GM18519 (cell line): ENCODE measurements at regions not wholly inside any gene's neighbourhood (a gene's known extent, or its start where the extent isn't known, plus 50 kb on each side); places are given as distances from the start of the nearest gene placed in this dataset.

Experiments used
- ATAC-seq: cut with Tn5 transposase; IDR thresholded peaks from one replicate; pipeline ENCODE4 v1.9.1; 2021; ENCODE audit warnings: mild to moderate bottlenecking, moderate library complexity; ENCODE audit not compliant: unreplicated experiment, low FRiP score

- no peak for ATAC-seq
Observed at GRCh38 chr2:128368437-128369107, 49.9 kb upstream of the HS6ST1 start.

DNA sequence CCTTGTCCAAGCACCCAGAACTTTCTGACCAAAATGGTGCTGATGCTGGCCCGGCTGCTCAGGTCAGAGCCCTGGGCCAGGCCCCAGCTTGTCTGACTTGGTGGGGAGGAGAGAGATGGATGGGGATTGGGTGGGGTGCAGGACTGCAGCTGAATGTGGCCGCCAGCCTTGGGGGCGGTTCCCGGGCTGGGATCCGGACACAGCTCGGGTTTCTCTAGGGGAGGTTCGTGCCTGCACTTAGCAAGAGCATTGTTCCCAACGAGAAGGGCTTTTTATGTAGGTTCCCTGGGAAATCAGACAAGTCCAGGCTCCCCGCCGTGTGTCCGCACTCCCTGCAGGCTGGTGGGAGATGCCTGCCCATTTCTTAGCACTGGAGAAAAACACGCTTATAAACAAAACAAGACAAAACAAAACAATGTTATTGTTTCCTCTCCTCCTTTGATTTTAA is 50.5 kb upstream of the HS6ST1 start:
- ATAC-seq = no peak

- ATAC-seq = no peak
Observed at GRCh38 chr2:128369602-128370467, 51.2 kb upstream of the HS6ST1 start.

DNA sequence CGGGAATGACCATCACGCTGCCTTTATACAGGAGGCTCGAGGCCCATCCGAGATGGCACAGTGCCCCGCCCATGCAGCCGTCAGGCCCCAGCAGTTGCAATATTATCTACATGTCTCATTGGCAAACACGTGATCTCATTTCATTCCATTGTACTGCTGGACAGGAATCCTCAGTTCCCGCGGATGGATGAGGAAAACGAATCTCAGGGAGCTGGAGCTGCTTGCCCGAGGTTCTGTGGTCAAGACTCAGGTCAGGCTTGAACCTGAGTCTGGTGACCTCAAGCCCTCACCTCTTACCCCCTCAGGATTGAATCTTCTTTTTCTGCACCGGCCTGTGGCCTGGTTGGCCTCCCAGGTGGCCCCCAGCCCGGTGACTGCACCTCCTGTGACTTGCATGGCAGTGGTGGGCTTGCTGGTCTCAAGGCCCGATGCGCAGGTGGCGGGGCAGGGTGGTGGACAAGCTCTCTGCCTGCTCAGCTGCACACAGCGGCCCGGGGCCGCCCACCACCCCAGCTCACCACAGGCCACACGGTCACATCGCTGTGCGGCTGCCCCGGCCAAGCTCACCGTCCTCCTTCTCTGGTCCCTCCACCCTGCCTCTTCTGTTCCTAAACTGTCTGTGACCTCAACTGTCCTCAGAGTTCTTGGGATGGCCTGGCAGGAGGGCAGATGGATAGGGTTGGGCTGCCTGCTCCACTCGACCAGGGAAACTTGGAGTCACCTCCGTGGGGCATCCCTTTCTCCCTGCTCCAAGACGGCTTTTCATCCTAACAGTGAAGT is 52.0 kb upstream of the HS6ST1 start:
- ATAC-seq = no peak

DNA sequence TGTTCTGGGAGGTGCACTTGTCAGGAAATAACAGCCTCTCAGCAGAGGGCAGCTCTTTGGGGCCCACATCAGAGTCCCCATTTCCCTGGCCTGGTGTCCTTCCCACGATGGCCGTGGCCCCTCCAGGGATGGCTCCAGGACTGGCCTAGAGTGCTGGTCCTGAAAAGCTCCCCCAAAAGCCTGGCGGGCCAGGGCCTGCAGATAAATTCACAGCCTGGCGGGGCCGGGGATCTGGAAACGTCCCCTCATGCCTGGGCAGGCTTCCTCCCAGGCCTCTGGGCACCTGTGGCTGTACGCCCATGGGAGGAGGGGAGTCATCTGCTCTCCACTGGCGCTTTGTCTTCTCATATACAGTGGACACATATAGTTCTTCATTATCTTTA is 52.6 kb upstream of the HS6ST1 start:
- no peak for ATAC-seq

DNA sequence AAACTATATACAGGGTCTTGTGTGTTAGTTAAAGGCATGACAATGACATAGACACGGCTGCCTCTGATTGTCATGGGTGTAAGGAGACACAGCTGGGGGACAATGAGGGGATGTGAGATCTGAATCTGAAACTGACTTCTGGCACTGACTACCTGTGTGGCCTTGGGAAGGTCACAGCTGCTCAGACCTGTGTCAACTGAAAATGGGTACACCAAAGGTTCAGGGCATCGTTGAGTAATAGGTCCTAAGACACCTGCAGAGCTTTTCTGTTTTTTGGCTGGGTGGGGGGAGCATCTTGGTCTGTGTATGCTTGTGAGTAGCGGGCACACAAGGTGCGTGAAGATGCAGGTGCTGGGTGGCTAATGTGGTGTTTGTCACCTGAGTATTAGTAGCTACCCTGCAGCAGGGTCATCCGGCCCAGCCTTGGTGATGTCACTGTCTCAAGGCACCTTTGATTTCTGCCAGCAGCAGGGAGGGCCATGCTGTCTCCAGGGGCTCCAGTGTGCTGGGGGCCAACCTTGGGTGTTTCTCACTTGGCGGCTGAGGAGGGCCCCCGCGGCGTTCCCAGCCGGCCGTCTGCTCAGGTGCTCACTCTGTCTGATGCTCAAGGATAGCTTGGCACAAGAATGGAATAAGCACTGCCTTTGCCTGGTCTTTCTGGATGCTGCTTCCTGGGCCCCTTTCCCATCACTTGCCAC is 53.1 kb upstream of the HS6ST1 start:
- no peak for ATAC-seq

DNA sequence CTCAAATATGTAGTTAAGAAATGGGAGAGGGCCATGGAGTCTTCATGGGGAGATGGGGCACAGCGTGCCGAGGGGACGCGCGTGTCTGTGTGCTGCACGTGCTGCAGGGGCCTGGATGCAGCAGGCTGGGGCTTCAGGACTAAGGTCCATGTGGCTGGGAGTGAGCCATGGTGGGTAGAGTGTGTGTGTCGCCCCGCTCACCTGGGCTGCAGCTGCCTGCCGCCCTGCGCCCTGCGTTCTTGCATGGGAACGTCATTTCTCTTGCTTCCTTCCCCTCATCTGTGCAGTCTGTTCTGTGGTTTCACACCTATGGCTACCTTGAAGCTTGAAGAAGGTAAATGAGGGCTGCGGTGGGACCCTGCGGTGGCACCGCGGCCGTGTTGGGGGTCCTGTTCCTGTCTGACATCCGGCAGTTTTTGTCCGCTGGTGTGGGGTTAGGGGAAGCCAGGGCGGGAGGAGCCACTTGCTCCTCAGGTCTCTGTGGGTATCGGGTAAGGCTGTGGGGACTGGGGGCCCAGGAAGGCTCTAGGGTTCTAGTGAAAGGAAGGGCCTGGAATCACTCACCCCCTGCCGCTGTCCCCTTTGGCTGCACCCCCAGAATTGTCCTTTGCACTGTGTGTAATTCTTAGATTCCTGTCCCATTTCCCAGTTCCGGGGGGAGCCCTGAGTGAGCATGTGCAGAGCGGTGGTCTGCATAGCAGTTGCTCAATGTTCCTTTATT is 54.1 kb upstream of the HS6ST1 start:
- ATAC-seq = no peak

DNA sequence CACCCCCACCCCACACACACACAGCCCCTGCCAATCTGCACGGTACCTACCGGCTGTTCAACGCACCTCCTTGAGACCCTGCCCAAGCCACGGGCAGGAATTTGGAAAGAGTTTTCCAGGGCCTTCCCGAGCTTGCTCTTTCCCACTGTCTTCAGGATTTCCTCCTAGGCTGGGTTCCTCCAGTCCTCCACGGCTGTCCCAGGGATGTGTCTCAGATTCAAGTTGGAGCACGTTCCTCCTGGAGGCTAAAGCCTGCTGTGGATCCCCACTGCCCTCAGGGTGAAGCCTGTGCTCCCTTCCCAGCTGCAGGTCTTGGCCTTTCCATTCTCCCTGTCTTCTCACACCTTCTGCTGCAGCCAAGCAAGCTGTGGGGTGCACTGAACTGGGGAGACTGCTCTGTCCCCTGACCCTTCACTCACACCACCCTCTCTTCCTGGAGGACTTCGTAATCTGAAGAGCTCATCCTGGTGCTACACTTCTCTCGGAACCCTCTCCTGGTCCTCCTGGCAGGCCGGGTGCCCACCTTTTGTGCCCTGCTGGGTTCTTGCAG is 54.9 kb upstream of the HS6ST1 start:
- no peak for ATAC-seq

DNA sequence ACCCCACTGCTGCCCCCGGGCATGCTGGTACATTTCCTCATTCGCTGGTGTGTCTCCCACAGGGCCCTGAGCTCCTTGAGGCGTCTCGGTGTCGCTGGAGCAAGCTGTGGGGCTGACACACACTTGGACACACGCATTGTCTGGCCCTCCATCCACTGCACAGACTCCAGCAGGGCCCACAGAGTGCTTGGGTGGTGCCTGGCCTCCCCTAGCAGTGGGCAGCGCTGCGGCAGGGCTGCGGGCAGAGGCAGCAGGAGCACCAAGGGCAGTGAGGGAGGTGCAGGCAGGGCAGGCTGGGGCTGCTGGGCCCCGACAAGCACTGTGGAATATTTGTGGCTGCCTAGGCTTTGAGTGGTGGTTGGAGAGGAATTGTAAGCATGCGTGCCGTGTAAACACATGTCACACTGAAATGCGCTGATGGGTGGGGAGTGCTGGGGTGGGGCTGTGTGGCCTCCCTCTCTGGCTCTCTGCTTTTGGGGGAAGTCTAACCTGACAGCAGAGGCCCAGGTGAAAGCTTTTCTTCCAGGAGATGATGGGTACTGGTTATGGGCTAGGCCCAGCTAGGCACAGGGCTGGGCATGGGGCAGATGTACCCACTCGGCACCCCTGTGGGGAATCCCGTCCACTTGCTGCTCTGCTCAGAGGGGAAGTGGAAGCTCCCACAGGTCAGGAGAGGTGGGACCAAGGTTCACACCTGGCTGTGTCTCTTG is 55.5 kb upstream of the HS6ST1 start:
- ATAC-seq = no peak

DNA sequence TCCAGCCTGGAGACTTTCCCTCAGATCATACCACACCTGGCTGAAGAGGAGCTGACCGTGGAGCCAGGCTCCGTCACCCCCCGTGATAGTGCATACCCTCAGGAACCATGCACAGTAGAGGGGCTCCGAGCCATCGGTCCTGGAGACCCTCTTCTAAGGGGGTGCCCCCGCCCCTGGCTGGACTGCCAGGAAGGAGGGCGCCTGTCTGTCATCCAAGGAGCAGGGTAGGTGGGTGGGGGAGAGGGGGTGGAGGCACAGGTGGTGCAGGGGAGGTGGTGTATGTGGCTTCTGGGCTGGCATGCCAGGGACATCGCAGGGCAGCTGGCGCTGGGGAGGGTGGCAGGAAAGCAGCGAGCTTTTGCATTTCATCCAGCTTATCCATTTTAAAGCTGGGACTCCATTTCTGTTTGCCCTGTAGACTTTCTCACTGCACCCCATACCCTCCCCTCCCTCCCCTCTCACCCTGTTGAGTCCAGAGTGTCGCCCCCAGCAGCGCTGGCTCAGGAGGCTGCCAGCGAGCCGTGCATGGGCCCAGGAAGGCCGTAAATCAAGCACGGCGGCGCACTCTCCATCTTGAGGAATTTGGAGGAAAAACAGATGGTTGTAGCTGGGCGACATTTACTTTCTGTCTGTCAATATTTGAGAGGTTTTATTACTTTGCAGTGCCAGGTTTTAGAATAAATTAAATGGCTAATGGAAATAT is 56.2 kb upstream of the HS6ST1 start:
- ATAC-seq = no peak

DNA sequence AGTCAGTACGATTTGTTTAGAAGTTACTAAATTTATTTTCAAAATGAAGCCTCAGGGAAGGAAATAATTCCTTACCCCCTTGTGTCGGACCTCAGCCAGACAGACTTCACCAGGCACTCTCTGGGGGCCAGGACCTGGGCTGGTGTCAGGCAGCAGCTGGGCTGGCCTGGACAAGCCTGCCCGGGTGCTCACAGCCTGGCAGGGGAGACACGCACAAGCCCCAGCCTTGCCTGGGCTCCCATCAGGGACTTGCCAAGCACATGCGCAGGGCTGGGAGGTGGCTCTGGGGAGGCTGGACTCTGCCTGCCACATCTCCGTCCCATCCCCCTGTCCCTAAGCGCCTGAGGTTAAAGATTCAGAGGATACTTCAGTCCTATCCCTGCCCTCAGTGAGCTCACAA is 56.8 kb upstream of the HS6ST1 start:
- ATAC-seq = no peak

- no peak for ATAC-seq
Observed at GRCh38 chr2:128376241-128377041, 57.8 kb upstream of the HS6ST1 start.

- no peak for ATAC-seq
Observed at GRCh38 chr2:128377071-128377910, 58.6 kb upstream of the HS6ST1 start.

GRCh38 chr2:128378231-128379020 is 59.8 kb upstream of the HS6ST1 start:
- ATAC-seq = no peak

- no peak for ATAC-seq
Observed at GRCh38 chr2:128379021-128380015, 60.6 kb upstream of the HS6ST1 start.
